HEK293 (cell line): ENCODE measurements at regions not wholly inside any gene's neighbourhood (a gene's known extent, or its start where the extent isn't known, plus 50 kb on each side); places are given as distances from the start of the nearest gene placed in this dataset.

Experiments used
- KLF10 ChIP-seq: fragments of 450-650 bp; IDR thresholded peaks from 2 replicates; pipeline ENCODE4 v1.5.1; 2018; ENCODE audit warnings: missing biosample characterization, mild to moderate bottlenecking, missing genetic modification characterization
- SETDB1 ChIP-seq: IDR thresholded peaks from one replicate; pipeline ENCODE4 v1.6.1; 2017; ENCODE audit warnings: mild to moderate bottlenecking, low read length, moderate library complexity, mixed read lengths; ENCODE audit not compliant: insufficient read length
- SP2 ChIP-seq: fragments of 450-650 bp; formaldehyde crosslinking; IDR thresholded peaks from 2 replicates; pipeline ENCODE4 v1.5.1; 2016; ENCODE audit warnings: missing biosample characterization, missing genetic modification characterization
- YY1 ChIP-seq: fragments of 450-650 bp; formaldehyde crosslinking; IDR thresholded peaks from 2 replicates; pipeline ENCODE4 v1.5.1; 2018; ENCODE audit warnings: missing biosample characterization, missing genetic modification characterization
- ZBTB7A ChIP-seq: fragments of 450-650 bp; formaldehyde crosslinking; IDR thresholded peaks from 2 replicates; pipeline ENCODE4 v1.5.1; 2016; ENCODE audit warnings: low read depth, missing biosample characterization, missing genetic modification characterization
- ZNF155 ChIP-seq: fragments of 450-650 bp; formaldehyde crosslinking; IDR thresholded peaks from 2 replicates; pipeline ENCODE4 v1.5.1; 2016; ENCODE audit warnings: missing biosample characterization, missing genetic modification characterization
- ZNF274 ChIP-seq, 2 experiments: fragments of 200-500 bp in 1 of 2; fragments of 450-650 bp in 1 of 2; sonication (Bioruptor generic) in 1 of 2; formaldehyde crosslinking in 1 of 2; IDR thresholded peaks; 2 replicates each; pipeline versions ENCODE4 v1.5.1 to v1.6.1; 2014 to 2016; ENCODE audit warnings: borderline replicate concordance in 1 of 2, inconsistent platforms in 1 of 2, low read length in 1 of 2, missing biosample characterization in 1 of 2, missing genetic modification characterization in 1 of 2
- ZNF404 ChIP-seq: fragments of 450-650 bp; formaldehyde crosslinking; IDR thresholded peaks from 2 replicates; pipeline ENCODE4 v1.5.1; 2017; ENCODE audit warnings: missing biosample characterization, missing genetic modification characterization
- ZNF792 ChIP-seq: fragments of 450-650 bp; formaldehyde crosslinking; IDR thresholded peaks from 2 replicates; pipeline ENCODE4 v1.5.1; 2016; ENCODE audit warnings: missing biosample characterization, missing genetic modification characterization
- TF ChIP-seq, protein P1 (sequence below): fragments of 450-650 bp; formaldehyde crosslinking; IDR thresholded peaks from 2 replicates; pipeline ENCODE4 v1.5.1; 2016; ENCODE audit warnings: missing biosample characterization, missing genetic modification characterization

DNA sequence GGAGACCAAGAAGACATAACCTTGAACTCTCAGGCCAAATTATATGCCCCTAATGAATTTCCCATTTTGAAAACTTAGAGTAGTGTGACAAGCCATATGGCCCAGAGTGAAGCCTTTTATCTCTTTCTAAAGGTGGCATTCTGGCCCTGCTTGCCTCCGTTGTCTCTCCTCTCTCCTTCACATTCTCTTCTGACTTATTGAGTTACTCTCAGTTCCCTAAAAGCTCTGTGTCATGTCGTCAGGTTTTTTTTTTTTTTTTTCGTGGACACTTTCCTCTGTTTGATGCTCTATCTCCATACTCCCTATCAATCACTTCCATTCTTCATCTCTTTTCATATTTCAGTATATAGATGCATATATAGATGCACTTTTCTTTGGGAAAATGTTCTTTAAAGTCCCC lies 128.1 kb upstream of the RPRM start:
- TF ChIP-seq ZNF404 (tag by site-specific recombination) (no peak), ZNF792 (tag by site-specific recombination) (no peak), KLF10 (tag by site-specific recombination) (no peak), ZNF274 (IDR thresholded peaks at IDR 0.05; ENCODE audit: low read length) (no peak), ZNF274 (tag by site-specific recombination; IDR thresholded peaks at IDR 0.05; ENCODE audit: borderline replicate concordance) (no peak), ZBTB7A (tag by site-specific recombination) (no peak), SP2 (no peak), ZNF155 (no peak), YY1 (tag by site-specific recombination) (no peak), SETDB1 (no peak)
- TF ChIP-seq, protein P1, sequence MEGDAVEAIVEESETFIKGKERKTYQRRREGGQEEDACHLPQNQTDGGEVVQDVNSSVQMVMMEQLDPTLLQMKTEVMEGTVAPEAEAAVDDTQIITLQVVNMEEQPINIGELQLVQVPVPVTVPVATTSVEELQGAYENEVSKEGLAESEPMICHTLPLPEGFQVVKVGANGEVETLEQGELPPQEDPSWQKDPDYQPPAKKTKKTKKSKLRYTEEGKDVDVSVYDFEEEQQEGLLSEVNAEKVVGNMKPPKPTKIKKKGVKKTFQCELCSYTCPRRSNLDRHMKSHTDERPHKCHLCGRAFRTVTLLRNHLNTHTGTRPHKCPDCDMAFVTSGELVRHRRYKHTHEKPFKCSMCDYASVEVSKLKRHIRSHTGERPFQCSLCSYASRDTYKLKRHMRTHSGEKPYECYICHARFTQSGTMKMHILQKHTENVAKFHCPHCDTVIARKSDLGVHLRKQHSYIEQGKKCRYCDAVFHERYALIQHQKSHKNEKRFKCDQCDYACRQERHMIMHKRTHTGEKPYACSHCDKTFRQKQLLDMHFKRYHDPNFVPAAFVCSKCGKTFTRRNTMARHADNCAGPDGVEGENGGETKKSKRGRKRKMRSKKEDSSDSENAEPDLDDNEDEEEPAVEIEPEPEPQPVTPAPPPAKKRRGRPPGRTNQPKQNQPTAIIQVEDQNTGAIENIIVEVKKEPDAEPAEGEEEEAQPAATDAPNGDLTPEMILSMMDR (tag by site-specific recombination), result no peak
